WTC11 (cell line): ENCODE measurements at regions not wholly inside any gene's neighbourhood (a gene's known extent, or its start where the extent isn't known, plus 50 kb on each side); places are given as distances from the start of the nearest gene placed in this dataset.

Source experiments
- ATAC-seq: fragments of 200-7000 bp; cut with Tn5 transposase; 2 replicates; pipeline ENCODE4 v1.10.0; 2021; ENCODE audit warnings: mild to moderate bottlenecking, moderate library complexity
- CTCF ChIA-PET: fragments of 300-600 bp; sonication (Branson Sonifier 250); formaldehyde crosslinking; loops from one replicate; lab custom pipeline; 2021; ENCODE audit warnings: antibody characterized with exemption; lab: Charles Lee
- POLR2A ChIA-PET: fragments of 350-600 bp; sonication (Branson Sonifier 250); formaldehyde crosslinking; loops from one replicate; lab custom pipeline; 2021; ENCODE audit warnings: antibody characterized with exemption; lab: Charles Lee
- DNase-seq: peaks from one replicate; pipeline ENCODE4 v3.0.0; 2021; ENCODE audit warnings: low spot score
- H3K27ac Mint-ChIP-seq: 2 replicates; pipeline ENCODE4 v1.8.0; 2021; ENCODE audit warnings: mixed read lengths
- H3K27me3 Mint-ChIP-seq: 2 replicates; pipeline ENCODE4 v1.8.0; 2021; ENCODE audit warnings: low read depth, mild to moderate bottlenecking, moderate library complexity, mixed read lengths
- H3K36me3 Mint-ChIP-seq: 2 replicates; pipeline ENCODE4 v1.8.0; 2021; ENCODE audit warnings: mixed read lengths
- H3K4me1 Mint-ChIP-seq: 2 replicates; pipeline ENCODE4 v1.8.0; 2022; ENCODE audit warnings: mixed read lengths
- H3K4me3 Mint-ChIP-seq: 2 replicates; pipeline ENCODE4 v1.8.0; 2021; ENCODE audit warnings: mild to moderate bottlenecking, moderate library complexity, mixed read lengths
- H3K9me3 Mint-ChIP-seq: 2 replicates; pipeline ENCODE4 v1.8.0; 2021; ENCODE audit warnings: mixed read lengths
- ELF4 ChIP-seq: sonication (generic); formaldehyde crosslinking; IDR thresholded peaks from 2 replicates; pipeline ENCODE4 v1.8.1; 2022; ENCODE audit warnings: low read depth, mild to moderate bottlenecking, moderate library complexity, missing genetic modification reagents
- MXD4 ChIP-seq: fragments of 250-450 bp; sonication (Bioruptor Pico); IDR thresholded peaks from 2 replicates; pipeline ENCODE4 v1.8.0; 2021; ENCODE audit warnings: mild to moderate bottlenecking, moderate library complexity, borderline replicate concordance
- NFATC4 ChIP-seq: fragments of 250-450 bp; sonication (Bioruptor Pico); IDR thresholded peaks from 2 replicates; pipeline ENCODE4 v1.9.0; 2021; ENCODE audit warnings: mild to moderate bottlenecking
- NR3C1 ChIP-seq: sonication (generic); formaldehyde crosslinking; conservative IDR thresholded peaks from 2 replicates; pipeline ENCODE4 v1.8.1; 2023; ENCODE audit warnings: low read depth, mild to moderate bottlenecking, missing genetic modification reagents
- PRRX2 ChIP-seq: fragments of 250-450 bp; sonication (Bioruptor Pico); IDR thresholded peaks from 2 replicates; pipeline ENCODE4 v1.8.0; 2021; ENCODE audit warnings: mild to moderate bottlenecking
- RELA ChIP-seq: sonication (generic); formaldehyde crosslinking; IDR thresholded peaks from 2 replicates; pipeline ENCODE4 v1.8.1; 2022; ENCODE audit warnings: missing genetic modification reagents, mild to moderate bottlenecking, borderline replicate concordance
- SMAD4 ChIP-seq: sonication (generic); formaldehyde crosslinking; IDR thresholded peaks from 2 replicates; pipeline ENCODE4 v1.8.0; 2022; ENCODE audit warnings: mild to moderate bottlenecking, missing genetic modification reagents
- TEAD1 ChIP-seq: sonication (generic); formaldehyde crosslinking; IDR thresholded peaks from 2 replicates; pipeline ENCODE4 v1.8.0; 2022; ENCODE audit warnings: mild to moderate bottlenecking, missing genetic modification reagents
- ZBTB21 ChIP-seq: sonication (generic); formaldehyde crosslinking; IDR thresholded peaks from 2 replicates; pipeline ENCODE4 v1.8.1; 2023; ENCODE audit warnings: mild to moderate bottlenecking, missing genetic modification reagents, borderline replicate concordance
- ZNF317 ChIP-seq: sonication (generic); formaldehyde crosslinking; IDR thresholded peaks from 2 replicates; pipeline ENCODE4 v1.8.1; 2023; ENCODE audit warnings: low read depth, mild to moderate bottlenecking, moderate library complexity, missing genetic modification reagents, borderline replicate concordance
- ZNF416 ChIP-seq: fragments of 250-450 bp; sonication (Bioruptor Pico); IDR thresholded peaks from 2 replicates; pipeline ENCODE4 v1.9.0; 2021; ENCODE audit warnings: mild to moderate bottlenecking, inconsistent platforms
- ZNF671 ChIP-seq: fragments of 250-450 bp; sonication (Bioruptor Pico); IDR thresholded peaks from 2 replicates; pipeline ENCODE4 v1.8.0; 2021; ENCODE audit warnings: mild to moderate bottlenecking
- TF ChIP-seq, protein P1 (sequence below): sonication (generic); formaldehyde crosslinking; IDR thresholded peaks from 2 replicates; pipeline ENCODE4 v1.8.1; 2023; ENCODE audit warnings: mild to moderate bottlenecking, missing genetic modification reagents
- TF ChIP-seq, protein P2 (sequence below): sonication (generic); formaldehyde crosslinking; IDR thresholded peaks from 2 replicates; pipeline ENCODE4 v1.8.1; 2022; ENCODE audit warnings: mild to moderate bottlenecking, moderate library complexity, missing genetic modification reagents
- TF ChIP-seq, protein P3 (sequence below): fragments of 250-450 bp; sonication (Bioruptor Pico); IDR thresholded peaks from 2 replicates; pipeline ENCODE4 v1.8.0; 2021; ENCODE audit warnings: mild to moderate bottlenecking
- TF ChIP-seq, protein P4 (sequence below): sonication (generic); formaldehyde crosslinking; IDR thresholded peaks from 2 replicates; pipeline ENCODE4 v1.8.1; 2023; ENCODE audit warnings: mild to moderate bottlenecking, moderate library complexity, missing genetic modification reagents
- TF ChIP-seq, protein P5 (sequence below): sonication (generic); formaldehyde crosslinking; IDR thresholded peaks from 2 replicates; pipeline ENCODE4 v1.8.0; 2022; ENCODE audit warnings: mild to moderate bottlenecking, missing genetic modification reagents
- TF ChIP-seq, protein P6 (sequence below): sonication (generic); formaldehyde crosslinking; conservative IDR thresholded peaks from 2 replicates; pipeline ENCODE4 v1.8.1; 2023; ENCODE audit warnings: mild to moderate bottlenecking, low read depth, missing genetic modification reagents, moderate library complexity
- TF ChIP-seq, protein P7 (sequence below): sonication (generic); formaldehyde crosslinking; IDR thresholded peaks from 2 replicates; pipeline ENCODE4 v1.8.1; 2022; ENCODE audit warnings: missing genetic modification reagents, borderline replicate concordance

DNA sequence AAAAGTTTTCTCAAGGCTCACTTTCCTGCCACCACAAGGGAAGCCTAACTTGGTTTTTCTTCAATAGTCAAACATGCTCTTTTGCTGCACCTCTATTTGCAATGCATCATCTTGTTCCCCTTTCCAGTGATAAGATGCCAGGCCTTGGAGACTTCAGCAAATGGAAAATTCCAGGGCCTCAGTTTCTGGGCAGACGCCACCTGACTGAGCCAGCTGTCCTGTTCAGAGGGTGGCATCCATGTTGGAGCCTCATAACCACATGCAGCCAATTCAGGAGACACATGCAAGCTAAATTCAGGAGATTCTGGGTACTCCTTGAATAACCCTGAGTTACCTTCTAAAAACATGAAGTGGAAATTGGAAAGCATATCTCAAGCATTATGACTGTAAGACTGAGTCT lies 51.8 kb upstream of the ADRA1D start (continued):
- TF ChIP-seq SMAD4 (no peak), NR3C1 (CRISPR knock-in tag) (no peak), PRRX2 (no peak), MXD4 (CRISPR knock-in tag) (no peak), ZNF317 (CRISPR knock-in tag) (no peak), ZNF671 (CRISPR knock-in tag) (no peak)
- TF ChIP-seq, protein P1, sequence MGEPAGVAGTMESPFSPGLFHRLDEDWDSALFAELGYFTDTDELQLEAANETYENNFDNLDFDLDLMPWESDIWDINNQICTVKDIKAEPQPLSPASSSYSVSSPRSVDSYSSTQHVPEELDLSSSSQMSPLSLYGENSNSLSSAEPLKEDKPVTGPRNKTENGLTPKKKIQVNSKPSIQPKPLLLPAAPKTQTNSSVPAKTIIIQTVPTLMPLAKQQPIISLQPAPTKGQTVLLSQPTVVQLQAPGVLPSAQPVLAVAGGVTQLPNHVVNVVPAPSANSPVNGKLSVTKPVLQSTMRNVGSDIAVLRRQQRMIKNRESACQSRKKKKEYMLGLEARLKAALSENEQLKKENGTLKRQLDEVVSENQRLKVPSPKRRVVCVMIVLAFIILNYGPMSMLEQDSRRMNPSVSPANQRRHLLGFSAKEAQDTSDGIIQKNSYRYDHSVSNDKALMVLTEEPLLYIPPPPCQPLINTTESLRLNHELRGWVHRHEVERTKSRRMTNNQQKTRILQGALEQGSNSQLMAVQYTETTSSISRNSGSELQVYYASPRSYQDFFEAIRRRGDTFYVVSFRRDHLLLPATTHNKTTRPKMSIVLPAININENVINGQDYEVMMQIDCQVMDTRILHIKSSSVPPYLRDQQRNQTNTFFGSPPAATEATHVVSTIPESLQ (CRISPR knock-in tag) = no peak
- TF ChIP-seq, protein P2, sequence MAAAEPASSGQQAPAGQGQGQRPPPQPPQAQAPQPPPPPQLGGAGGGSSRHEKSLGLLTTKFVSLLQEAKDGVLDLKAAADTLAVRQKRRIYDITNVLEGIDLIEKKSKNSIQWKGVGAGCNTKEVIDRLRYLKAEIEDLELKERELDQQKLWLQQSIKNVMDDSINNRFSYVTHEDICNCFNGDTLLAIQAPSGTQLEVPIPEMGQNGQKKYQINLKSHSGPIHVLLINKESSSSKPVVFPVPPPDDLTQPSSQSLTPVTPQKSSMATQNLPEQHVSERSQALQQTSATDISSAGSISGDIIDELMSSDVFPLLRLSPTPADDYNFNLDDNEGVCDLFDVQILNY (CRISPR knock-in tag) = no peak

DNA sequence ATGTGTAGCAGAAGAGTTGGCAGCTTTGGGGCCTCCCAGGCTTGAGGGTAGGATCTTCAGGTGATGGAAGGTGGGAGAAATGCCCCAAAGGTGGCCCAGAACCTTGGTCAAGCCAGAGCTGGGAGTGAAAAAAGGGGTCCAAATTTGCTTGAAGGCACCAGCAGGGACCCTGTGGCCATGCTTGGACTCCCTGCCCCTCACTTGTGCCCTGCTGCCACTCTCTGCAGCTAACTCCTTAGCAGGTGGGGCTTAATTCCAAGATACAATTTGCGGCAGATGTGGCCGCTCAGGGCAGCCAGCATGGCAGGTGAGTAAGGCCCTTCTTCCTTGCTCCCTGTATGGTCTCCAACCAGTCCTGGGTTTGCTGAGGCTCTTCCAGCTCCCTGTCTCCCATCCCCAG lies 51.3 kb upstream of the ADRA1D start:
- ChIA-PET POLR2A (no interaction called here), CTCF (interaction anchor here (1.3 kb wide), 1 partner anchor 10 kb away, joined by 3 read pairs; no protein-coding TSS in a partner anchor)
- no peak overlapping the region for H3K4me3 Mint-ChIP-seq
- TF ChIP-seq ZBTB21 (CRISPR knock-in tag) (no peak), NFATC4 (CRISPR knock-in tag) (no peak), RELA (CRISPR knock-in tag) (no peak), ELF4 (no peak), TEAD1 (CRISPR knock-in tag) (no peak), ZNF416 (no peak), MXD4 (CRISPR knock-in tag) (no peak)
- TF ChIP-seq, protein P3, sequence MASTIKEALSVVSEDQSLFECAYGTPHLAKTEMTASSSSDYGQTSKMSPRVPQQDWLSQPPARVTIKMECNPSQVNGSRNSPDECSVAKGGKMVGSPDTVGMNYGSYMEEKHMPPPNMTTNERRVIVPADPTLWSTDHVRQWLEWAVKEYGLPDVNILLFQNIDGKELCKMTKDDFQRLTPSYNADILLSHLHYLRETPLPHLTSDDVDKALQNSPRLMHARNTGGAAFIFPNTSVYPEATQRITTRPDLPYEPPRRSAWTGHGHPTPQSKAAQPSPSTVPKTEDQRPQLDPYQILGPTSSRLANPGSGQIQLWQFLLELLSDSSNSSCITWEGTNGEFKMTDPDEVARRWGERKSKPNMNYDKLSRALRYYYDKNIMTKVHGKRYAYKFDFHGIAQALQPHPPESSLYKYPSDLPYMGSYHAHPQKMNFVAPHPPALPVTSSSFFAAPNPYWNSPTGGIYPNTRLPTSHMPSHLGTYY = no peak
- TF ChIP-seq, protein P4, sequence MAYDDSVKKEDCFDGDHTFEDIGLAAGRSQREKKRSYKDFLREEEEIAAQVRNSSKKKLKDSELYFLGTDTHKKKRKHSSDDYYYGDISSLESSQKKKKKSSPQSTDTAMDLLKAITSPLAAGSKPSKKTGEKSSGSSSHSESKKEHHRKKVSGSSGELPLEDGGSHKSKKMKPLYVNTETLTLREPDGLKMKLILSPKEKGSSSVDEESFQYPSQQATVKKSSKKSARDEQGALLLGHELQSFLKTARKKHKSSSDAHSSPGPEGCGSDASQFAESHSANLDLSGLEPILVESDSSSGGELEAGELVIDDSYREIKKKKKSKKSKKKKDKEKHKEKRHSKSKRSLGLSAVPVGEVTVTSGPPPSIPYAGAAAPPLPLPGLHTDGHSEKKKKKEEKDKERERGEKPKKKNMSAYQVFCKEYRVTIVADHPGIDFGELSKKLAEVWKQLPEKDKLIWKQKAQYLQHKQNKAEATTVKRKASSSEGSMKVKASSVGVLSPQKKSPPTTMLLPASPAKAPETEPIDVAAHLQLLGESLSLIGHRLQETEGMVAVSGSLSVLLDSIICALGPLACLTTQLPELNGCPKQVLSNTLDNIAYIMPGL (CRISPR knock-in tag) = no peak
- TF ChIP-seq, protein P5, sequence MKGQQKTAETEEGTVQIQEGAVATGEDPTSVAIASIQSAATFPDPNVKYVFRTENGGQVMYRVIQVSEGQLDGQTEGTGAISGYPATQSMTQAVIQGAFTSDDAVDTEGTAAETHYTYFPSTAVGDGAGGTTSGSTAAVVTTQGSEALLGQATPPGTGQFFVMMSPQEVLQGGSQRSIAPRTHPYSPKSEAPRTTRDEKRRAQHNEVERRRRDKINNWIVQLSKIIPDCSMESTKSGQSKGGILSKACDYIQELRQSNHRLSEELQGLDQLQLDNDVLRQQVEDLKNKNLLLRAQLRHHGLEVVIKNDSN = no peak
- TF ChIP-seq, protein P6, sequence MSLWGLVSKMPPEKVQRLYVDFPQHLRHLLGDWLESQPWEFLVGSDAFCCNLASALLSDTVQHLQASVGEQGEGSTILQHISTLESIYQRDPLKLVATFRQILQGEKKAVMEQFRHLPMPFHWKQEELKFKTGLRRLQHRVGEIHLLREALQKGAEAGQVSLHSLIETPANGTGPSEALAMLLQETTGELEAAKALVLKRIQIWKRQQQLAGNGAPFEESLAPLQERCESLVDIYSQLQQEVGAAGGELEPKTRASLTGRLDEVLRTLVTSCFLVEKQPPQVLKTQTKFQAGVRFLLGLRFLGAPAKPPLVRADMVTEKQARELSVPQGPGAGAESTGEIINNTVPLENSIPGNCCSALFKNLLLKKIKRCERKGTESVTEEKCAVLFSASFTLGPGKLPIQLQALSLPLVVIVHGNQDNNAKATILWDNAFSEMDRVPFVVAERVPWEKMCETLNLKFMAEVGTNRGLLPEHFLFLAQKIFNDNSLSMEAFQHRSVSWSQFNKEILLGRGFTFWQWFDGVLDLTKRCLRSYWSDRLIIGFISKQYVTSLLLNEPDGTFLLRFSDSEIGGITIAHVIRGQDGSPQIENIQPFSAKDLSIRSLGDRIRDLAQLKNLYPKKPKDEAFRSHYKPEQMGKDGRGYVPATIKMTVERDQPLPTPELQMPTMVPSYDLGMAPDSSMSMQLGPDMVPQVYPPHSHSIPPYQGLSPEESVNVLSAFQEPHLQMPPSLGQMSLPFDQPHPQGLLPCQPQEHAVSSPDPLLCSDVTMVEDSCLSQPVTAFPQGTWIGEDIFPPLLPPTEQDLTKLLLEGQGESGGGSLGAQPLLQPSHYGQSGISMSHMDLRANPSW (CRISPR knock-in tag) = no peak
- TF ChIP-seq, protein P1 (CRISPR knock-in tag) = no peak
- TF ChIP-seq, protein P7, sequence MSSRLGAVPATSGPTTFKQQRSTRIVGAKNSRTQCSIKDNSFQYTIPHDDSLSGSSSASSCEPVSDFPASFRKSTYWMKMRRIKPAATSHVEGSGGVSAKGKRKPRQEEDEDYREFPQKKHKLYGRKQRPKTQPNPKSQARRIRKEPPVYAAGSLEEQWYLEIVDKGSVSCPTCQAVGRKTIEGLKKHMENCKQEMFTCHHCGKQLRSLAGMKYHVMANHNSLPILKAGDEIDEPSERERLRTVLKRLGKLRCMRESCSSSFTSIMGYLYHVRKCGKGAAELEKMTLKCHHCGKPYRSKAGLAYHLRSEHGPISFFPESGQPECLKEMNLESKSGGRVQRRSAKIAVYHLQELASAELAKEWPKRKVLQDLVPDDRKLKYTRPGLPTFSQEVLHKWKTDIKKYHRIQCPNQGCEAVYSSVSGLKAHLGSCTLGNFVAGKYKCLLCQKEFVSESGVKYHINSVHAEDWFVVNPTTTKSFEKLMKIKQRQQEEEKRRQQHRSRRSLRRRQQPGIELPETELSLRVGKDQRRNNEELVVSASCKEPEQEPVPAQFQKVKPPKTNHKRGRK (CRISPR knock-in tag) = no peak
- DNase-seq = no peak
- no peak overlapping the region for H3K27ac Mint-ChIP-seq
- H3K4me1 Mint-ChIP-seq = peaks cover 6% of the 10 kb centered on the region
- ATAC-seq = no peak
- no peaks in the 10 kb centered on the region for H3K36me3 Mint-ChIP-seq
- H3K27me3 Mint-ChIP-seq = peaks cover 10% of the 10 kb centered on the region
- peaks cover 9% of the 10 kb centered on the region for H3K9me3 Mint-ChIP-seq
